ES-I3 (cell line): ENCODE measurements at regions not wholly inside any gene's neighbourhood (a gene's known extent, or its start where the extent isn't known, plus 50 kb on each side); places are given as distances from the start of the nearest gene placed in this dataset.

Source experiments
- H3K36me3 ChIP-seq: 2 replicates; pipeline ENCODE4 v1.6.1; 2013; ENCODE audit warnings: mild to moderate bottlenecking, low read length, control low read depth, moderate library complexity; ENCODE audit not compliant: insufficient read depth
- H3K4me1 ChIP-seq: 2 replicates; pipeline ENCODE4 v1.6.1; 2013; ENCODE audit warnings: mild to moderate bottlenecking, control low read depth, low read length; ENCODE audit not compliant: insufficient read depth
- H3K9ac ChIP-seq: 2 replicates; pipeline ENCODE4 v1.6.1; 2013; ENCODE audit warnings: low read depth, mild to moderate bottlenecking, low read length, moderate library complexity
- H3K9me3 ChIP-seq: 2 replicates; pipeline ENCODE4 v1.6.1; 2013; ENCODE audit warnings: mild to moderate bottlenecking, low read length, moderate library complexity; ENCODE audit not compliant: control insufficient read depth, insufficient read depth

- Histone ChIP-seq H3K4me1 (peaks cover 7% of the 10 kb centered on the region; the same call in 1 of the 2 replicates), H3K9ac (no peak overlapping the region)
Measured at GRCh38 chr6:105817370-105817769, 268.8 kb upstream of the PRDM1 start.

GRCh38 chr6:105816847-105817246 is 269.3 kb upstream of the PRDM1 start:
- peaks cover 7% of the 10 kb centered on the region; the same call in 1 of the 2 replicates for H3K4me1 ChIP-seq
- H3K36me3 ChIP-seq = no peaks in the 10 kb centered on the region
- no peaks in the 10 kb centered on the region for H3K9me3 ChIP-seq
- no peak overlapping the region for H3K9ac ChIP-seq

More at GRCh38 chr6:105817370-105817769, 268.8 kb upstream of the PRDM1 start:
- Histone ChIP-seq H3K36me3 (no peaks in the 10 kb centered on the region), H3K9me3 (no peaks in the 10 kb centered on the region)

- Histone ChIP-seq H3K36me3 (no peaks in the 10 kb centered on the region), H3K9me3 (no peaks in the 10 kb centered on the region), H3K4me1 (peaks cover 9% of the 10 kb centered on the region), H3K9ac (no peak overlapping the region)
Measured at GRCh38 chr6:105815661-105816555, 270.2 kb upstream of the PRDM1 start.

- H3K9me3 ChIP-seq = no peaks in the 10 kb centered on the region
- H3K4me1 ChIP-seq = peaks cover 18% of the 10 kb centered on the region
- no peak overlapping the region for H3K9ac ChIP-seq
- no peaks in the 10 kb centered on the region for H3K36me3 ChIP-seq
Measured at GRCh38 chr6:105814745-105815536, 271.2 kb upstream of the PRDM1 start.

GRCh38 chr6:105810922-105811482 is 275.1 kb upstream of the PRDM1 start:
- Histone ChIP-seq H3K36me3 (no peaks in the 10 kb centered on the region), H3K9me3 (no peaks in the 10 kb centered on the region), H3K4me1 (peaks cover 19% of the 10 kb centered on the region), H3K9ac (no peak overlapping the region)

GRCh38 chr6:105810105-105810921 is 275.8 kb upstream of the PRDM1 start:
- Histone ChIP-seq H3K9ac (no peak overlapping the region), H3K4me1 (peaks cover 19% of the 10 kb centered on the region), H3K9me3 (no peaks in the 10 kb centered on the region; the same call in 1 of the 2 replicates), H3K36me3 (no peaks in the 10 kb centered on the region)

- peaks cover 12% of the 10 kb centered on the region for H3K4me1 ChIP-seq
- no peaks in the 10 kb centered on the region; the same call in 1 of the 2 replicates for H3K9me3 ChIP-seq
- no peak overlapping the region for H3K9ac ChIP-seq
- H3K36me3 ChIP-seq = no peaks in the 10 kb centered on the region
Measured at GRCh38 chr6:105808571-105808970, 277.6 kb upstream of the PRDM1 start.

- Histone ChIP-seq H3K36me3 (no peaks in the 10 kb centered on the region), H3K9ac (no peak overlapping the region), H3K9me3 (no peaks in the 10 kb centered on the region; the same call in 1 of the 2 replicates), H3K4me1 (peaks cover 12% of the 10 kb centered on the region)
Measured at GRCh38 chr6:105807905-105808304, 278.2 kb upstream of the PRDM1 start.

- Histone ChIP-seq H3K4me1 (peaks cover 12% of the 10 kb centered on the region), H3K9ac (no peak overlapping the region), H3K9me3 (no peaks in the 10 kb centered on the region; the same call in 1 of the 2 replicates), H3K36me3 (no peaks in the 10 kb centered on the region)
Measured at GRCh38 chr6:105806486-105806920, 279.6 kb upstream of the PRDM1 start.

- no peak overlapping the region for H3K9ac ChIP-seq
- H3K9me3 ChIP-seq = no peaks in the 10 kb centered on the region; the same call in 1 of the 2 replicates
- peaks cover 7% of the 10 kb centered on the region for H3K4me1 ChIP-seq
- H3K36me3 ChIP-seq = no peaks in the 10 kb centered on the region
Measured at GRCh38 chr6:105805501-105806023, 280.6 kb upstream of the PRDM1 start.

GRCh38 chr6:105804424-105804823 is 281.7 kb upstream of the PRDM1 start:
- Histone ChIP-seq H3K9me3 (no peaks in the 10 kb centered on the region; the same call in 1 of the 2 replicates), H3K36me3 (no peaks in the 10 kb centered on the region), H3K9ac (no peak overlapping the region), H3K4me1 (no peaks in the 10 kb centered on the region)

GRCh38 chr6:105804000-105804399 is 282.1 kb upstream of the PRDM1 start:
- Histone ChIP-seq H3K36me3 (no peaks in the 10 kb centered on the region), H3K4me1 (no peaks in the 10 kb centered on the region), H3K9me3 (no peaks in the 10 kb centered on the region; the same call in 1 of the 2 replicates), H3K9ac (no peak overlapping the region)

GRCh38 chr6:105803442-105803841 is 282.7 kb upstream of the PRDM1 start:
- Histone ChIP-seq H3K9me3 (no peaks in the 10 kb centered on the region; the same call in 1 of the 2 replicates), H3K4me1 (no peaks in the 10 kb centered on the region), H3K9ac (no peak overlapping the region), H3K36me3 (no peaks in the 10 kb centered on the region)
